ENCODE measurements at regions not wholly inside any gene's neighbourhood (a gene's known extent, or its start where the extent isn't known, plus 50 kb on each side); places are given as distances from the start of the nearest gene placed in this dataset.

GRCh38 chr16:63323722-63324705, 1287.8 kb upstream of the CDH8 start:
- TF ChIP-seq POLR2A (IDR thresholded peaks at IDR 0.05), result no peak
- no peak for TF ChIP-seq CTCF (IDR thresholded peaks at IDR 0.05)

Measured in prostate gland (tissue), 2 donors.